ENCODE measurements at regions not wholly inside any gene's neighbourhood (a gene's known extent, or its start where the extent isn't known, plus 50 kb on each side); places are given as distances from the start of the nearest gene placed in this dataset.
"Not testable (repeated sequence)": the region's sequence is repeated elsewhere in the genome, so short reads cannot be mapped to it uniquely, and the experiment has no call there.

DNA sequence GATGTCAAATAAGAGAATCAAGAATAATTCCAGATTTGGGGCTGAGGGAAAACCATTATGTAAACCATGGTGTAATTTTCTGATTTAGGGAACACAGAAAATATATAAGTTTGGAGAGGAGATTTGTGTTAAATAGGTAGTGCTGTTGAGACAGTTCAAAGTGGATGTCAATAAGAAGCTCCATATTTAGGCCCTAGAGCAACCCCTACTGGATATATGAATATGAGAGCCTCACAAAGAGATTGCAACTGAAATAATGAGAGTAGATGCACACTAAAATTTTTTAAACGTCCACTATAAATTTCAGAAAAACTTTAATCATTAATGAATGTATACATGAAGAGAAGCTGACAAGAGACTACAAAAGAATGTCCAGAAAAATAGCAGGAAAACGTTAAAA, 1447.8 kb upstream of the PRMT6 start:
- Histone ChIP-seq H3K4me3 (no peak overlapping the region), H3K27ac (no peak overlapping the region)

DNA sequence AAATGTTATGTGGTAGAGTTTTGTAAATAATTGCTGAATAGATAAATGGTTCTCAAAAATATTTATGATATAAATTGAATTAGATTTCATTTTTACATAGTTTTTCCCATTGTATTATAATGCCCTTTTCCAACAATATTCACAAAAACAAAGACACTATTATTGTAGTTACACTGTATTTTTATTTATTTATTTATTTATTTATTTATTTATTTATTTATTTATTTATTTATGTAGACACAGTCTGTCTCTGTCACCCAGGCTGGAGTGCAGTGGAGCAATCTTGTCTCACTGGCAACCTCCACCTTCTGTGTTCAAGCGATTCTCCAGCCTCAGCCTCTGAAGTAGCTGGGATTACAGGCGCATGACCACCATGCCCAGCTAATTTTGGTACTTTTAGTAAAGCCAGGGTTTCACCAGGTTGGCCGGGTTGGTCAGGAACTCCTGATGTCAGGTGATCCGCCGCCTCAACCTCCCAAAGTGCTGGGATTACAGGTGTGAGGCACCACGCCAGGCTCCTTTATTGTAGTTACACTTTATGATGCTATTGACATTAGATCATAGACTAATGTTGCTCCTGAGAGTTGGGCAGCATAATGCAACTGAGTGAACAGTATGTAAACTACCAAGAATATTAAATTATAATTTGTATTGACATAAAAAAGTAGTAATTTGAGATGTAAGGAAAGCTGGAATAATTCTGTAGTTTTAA, 1430.0 kb upstream of the PRMT6 start:
- Histone ChIP-seq H3K4me3 (no peak overlapping the region), H3K27ac (no peak overlapping the region)

DNA sequence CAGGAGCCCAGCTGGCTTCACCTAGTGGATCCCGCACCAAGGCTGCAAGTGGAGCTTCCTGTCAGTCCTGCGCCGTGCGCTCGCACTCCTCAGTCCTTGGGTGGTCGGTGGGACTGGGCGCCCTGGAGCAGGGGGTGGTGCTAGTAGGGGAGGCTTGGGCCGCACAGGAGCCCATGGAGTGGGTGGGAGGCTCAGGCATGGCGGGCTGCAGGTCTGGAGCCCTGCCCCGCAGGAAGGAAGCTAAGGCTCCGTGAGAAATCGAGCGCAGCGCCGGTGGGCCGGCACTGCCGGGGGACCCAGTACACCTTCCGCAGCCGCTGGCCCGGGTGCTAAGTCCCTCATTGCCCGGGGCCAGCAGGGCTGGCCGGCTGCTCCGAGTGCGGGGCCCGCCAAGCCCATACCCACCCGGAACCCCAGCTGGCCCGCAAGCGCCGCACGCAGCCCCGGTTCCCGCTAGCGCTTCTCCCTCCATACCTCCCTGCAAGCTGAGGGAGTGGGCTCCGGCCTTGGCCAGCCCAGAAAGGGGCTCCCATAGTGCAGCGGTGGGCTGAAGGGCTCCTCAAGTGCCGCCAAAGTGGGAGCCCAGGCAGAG, 1425.2 kb upstream of the PRMT6 start:
- H3K4me3 ChIP-seq, H3K27ac ChIP-seq: not testable (repeated sequence)

DNA sequence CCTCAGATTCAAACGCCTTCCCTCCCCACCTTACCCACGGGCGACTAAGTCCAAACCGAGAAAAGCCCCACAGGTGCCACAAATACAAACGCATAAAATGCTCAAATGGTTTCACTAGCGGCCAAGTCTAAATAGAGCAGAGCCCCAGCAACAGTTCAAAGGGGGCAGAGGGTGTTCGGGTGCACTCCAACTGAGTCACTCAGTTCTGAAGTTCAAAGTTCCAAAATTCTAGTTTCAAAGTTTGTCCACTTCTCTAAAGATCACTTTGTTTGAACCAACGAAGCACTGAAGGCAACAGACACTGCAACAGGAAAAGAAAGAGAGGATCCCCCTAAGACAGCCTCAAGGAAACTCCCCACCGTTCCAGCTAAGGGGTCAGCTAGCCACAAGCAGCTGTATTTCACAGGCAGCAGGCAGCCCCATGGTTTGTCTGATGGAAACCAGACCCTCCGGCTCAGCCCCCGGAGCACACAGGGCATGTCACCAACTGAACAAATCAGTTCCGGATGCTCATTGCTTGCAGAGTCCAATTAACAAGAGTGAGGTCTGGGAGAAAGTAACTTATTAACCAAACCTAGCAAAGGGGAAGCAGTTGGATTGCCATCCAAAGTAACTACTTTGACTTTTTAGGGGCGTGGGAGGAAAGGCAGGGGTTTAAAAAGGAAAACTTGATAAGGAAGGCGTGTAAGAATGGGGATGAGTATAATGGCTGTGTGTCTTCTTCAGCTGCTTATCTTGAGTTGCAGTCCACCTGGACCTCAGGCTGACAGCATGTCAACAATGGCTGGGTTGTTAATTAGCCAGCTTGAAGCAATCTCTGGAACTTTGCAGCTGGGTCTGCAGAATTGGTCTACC, 1423.9 kb upstream of the PRMT6 start:
- H3K27ac ChIP-seq = no peak overlapping the region
- no peak overlapping the region for H3K4me3 ChIP-seq

DNA sequence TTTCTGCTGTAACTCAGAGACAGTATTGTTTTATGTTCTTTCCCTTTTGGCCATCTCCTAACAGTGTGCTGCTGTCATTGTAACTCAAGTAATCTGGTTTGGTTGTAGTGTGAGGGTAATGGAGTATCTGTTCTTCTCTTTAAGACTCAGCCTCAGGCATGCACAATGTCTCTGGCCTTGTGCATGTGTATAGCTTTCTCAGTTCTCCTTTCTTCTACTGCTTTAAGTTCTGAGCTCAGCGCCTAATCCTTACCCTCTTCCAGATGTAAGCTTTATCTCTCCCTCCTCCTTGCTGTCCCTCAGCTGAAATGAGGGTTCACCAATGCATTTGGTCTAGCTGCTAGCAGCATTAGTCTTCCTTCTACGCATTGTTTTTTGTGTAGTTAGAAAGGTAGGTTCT, 1420.4 kb upstream of the PRMT6 start:
- Histone ChIP-seq H3K4me3 (no peak overlapping the region), H3K27ac (no peak overlapping the region)

DNA sequence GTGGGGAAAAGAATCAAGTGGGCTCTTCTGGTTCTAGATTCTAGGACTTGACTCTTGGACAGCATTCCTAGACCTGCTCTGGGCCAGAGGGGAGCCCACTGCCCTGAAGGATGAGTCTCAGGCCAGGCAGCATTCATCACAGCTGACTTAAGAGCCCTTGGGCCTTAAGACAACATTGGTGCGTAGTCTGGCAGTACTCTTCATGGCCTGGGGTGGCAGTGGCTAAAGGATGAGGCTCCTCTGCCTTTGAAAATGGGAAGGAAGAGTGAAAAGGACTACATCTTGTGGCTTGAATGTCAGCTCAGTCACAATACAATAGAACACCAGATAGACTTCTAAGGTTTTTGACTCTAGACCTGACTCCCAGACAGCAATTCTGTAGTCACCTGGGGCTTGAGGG, 1415.1 kb upstream of the PRMT6 start:
- Histone ChIP-seq H3K4me3 (no peak overlapping the region), H3K27ac (no peak overlapping the region)

DNA sequence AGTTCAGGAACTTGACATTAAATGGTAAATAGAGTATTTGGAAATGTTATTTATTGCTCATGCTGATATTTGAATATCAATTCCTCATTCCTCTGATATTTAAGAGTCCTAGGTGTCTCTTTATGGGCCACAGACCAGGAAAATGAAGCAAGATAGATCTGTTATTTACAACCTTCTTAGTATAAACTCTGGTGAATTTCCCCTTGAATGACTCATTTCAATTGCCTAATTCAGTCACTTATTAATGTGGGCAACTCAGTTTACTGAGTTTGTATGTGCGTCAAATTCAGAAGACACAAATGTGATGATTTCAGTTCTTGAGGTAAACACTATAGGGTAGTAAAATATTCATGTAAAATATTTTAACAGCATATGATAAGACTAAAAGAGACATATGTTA, 1404.4 kb upstream of the PRMT6 start:
- H3K4me3 ChIP-seq = no peak overlapping the region
- no peak overlapping the region for H3K27ac ChIP-seq

DNA sequence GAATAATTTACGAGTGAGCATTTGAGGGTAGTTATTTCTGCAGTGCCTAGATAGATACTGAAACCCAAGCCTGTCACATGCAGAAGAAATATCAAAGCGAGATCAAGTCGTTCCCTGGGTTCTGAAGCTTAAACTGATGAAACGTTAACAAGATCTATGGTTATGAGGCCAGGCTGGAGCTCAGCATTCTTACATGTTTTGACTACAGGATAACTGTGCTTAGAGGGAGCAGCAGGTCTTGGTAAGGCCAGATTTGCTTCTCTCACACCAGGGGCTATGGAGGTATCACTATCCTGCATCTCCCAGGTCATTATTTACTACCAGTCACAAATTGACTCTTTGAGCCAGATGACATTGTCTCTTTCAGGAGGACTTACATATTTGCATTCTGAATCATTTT, 1401.4 kb upstream of the PRMT6 start:
- Histone ChIP-seq H3K27ac (no peak overlapping the region), H3K4me3 (no peak overlapping the region)

DNA sequence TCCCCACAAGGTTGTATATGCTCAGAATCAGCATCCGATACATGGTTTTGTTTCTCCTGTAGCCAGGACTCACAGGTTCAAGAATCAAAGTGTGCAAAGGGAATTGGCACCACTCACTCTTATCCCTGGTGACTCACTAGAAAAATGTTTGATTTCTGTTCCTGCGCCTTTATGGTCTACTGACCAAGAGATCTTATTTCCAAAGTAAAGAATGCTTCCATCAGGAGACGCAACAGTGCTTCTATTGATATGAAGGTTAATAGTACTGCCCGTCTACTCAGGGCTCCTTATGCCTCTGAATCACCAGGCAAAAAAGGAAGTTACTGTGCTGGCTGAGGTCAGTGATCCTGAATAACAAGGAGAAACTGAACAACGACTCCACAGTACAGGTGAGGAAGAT, 1392.0 kb upstream of the PRMT6 start:
- Histone ChIP-seq H3K4me3 (no peak overlapping the region), H3K27ac (no peak overlapping the region)

DNA sequence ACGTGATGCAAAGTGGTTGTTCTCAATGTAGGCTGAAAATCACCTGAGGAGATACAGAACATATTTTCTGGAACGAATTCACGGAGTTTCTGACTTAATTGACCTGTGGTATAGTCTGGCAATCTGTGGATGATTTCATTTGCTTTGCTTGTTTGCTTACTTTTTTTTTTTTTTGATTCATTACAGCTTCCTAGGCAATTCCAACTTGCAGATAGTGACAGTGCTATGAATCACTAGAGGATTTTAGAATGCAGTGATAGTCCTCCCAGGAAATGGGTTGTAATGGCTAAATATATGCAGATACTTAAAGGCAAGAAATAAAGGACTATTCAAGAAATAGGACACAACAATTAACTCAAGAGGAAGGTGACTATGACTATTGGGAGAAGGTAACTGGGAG, 1378.1 kb upstream of the PRMT6 start:
- no peak overlapping the region for H3K4me3 ChIP-seq
- H3K27ac ChIP-seq = no peak overlapping the region

DNA sequence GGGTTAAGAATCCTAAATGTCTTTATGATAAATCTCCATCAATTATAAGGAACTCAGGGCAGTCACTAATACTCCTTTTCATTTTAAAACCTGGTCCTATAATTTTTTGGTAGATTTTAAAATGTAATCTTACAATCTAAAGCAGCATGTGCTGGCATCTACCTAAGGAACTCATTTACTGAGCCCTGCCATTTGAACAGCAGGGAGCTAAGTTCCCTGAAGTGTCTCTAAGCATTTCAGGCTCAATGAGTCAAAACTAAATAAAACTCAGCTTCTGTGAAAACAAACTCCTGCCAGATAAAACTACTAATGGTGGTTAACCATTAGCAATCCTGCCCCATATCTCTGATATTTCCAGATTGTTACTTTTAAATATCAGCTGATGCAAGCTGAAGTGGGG, 1371.8 kb upstream of the PRMT6 start:
- Histone ChIP-seq H3K27ac (no peak overlapping the region), H3K4me3 (no peak overlapping the region)

DNA sequence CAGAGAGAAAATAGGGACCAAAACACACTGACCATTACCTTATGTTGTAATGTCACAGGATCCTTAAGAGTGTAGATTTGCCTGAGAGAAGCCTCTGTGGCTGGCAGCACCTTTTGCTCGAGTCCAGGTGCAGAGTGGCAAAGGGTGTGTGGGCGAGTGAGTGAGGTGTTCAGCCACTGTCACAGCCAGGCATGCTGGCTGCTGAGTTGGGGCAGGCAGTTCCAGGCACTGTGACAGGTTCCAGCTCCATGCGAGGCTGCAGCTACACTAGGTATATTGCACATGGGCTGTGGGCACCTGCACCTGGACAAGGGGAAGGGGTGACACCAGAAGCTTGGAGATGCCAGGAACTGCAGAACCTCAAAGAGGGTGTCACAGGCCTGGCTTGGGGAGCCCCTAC, 1370.4 kb upstream of the PRMT6 start:
- H3K27ac ChIP-seq = no peak overlapping the region
- no peak overlapping the region for H3K4me3 ChIP-seq

DNA sequence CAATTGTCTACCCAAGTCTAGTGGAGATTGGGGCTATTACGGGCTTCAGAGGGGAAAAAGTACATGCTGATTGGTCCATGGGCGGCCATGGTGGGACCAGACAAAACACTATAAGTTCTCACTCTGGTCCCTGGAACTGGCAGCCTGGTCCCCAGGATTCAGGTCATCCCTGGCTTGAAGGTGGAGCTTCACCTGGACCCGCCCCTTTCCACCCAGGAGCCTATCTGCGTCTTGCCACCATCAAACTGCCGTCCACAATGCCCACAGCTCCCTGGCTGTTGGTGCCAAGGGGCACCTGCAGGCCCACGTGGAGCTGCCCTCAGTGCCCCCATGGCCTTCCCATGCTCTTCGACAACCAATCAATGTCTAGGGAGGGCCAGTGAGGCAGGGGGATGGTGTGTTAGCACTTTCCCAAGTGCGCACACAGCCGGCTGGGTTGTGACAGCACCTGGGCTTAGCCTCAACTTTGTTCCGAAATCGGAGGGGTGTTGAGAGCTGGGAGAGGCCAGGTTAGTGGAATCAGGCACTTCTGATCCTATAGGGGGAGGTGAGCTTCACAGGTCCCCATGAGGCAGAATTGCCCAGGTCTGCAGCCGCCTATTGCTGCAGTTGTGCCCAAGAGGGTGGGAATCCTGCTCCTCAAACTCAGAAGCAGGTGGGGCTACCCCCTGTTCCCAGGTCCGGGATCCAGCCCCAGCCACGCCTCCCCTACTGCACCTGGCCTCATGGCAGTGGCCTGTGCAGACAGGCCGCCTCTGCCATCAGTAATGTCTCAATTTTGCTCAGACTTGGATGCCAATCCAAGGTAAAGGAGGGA, 1369.4 kb upstream of the PRMT6 start:
- H3K27ac ChIP-seq = no peak overlapping the region

DNA sequence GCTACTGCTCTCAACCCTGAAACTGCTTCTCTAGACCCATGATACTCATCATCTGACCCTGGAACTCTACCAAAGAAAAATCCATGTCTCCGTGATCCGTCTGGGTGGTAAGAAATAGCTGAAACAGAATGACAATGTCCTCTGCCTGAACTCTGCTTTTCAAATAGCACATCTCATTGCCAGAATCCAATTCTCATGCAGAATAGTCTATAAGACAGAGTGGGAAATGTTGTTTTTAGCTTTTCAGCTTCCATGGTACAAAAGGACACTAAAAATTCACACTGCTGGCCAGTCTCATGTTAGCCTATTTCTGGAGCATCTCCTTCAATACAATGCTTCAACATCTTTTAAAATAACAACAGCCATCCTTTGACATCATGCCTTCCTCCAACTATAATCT, 1355.8 kb upstream of the PRMT6 start:
- Histone ChIP-seq H3K4me3 (no peak overlapping the region), H3K27ac (no peak overlapping the region)

More for the DNA sequence above, 1369.4 kb upstream of the PRMT6 start:
- H3K4me3 ChIP-seq = no peak overlapping the region

DNA sequence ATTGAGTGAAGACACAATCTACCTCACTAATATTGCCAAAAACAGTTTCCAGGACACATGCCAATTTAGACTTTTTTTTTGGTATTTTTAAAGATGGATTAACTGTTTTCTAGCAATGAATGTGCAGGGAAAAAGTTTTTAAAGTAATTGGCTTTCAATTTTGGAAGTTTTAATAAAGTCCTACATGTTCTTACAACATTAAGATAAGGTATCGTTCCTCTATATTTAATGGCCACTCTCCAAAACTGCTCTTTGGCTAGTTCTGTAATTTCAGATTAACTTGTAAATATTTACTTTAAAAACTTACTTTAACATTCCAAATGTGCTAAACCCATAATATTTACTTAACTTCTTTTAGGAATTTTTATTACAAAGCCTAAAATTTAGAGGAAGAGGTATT, 1332.2 kb upstream of the PRMT6 start:
- no peak overlapping the region for H3K27ac ChIP-seq
- no peak overlapping the region for H3K4me3 ChIP-seq

DNA sequence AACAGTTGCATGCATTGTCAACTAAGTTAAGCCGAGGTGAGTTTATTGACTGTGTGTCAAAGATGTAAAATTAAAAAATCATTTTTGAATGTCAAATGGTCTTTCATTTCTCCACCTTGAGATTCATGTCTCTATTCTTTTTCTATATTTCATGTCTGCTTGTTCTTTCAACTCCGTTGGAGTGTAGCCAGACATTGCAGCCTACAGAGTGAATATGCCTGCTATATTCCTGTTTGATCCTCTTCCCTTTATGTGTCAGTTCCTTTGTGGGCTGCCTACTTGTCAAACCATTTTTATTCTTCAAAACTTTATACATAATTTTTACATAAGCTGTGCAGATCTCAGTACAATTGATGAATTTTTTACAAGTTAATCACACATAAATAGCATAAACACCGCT, 1325.8 kb upstream of the PRMT6 start:
- no peak overlapping the region for H3K4me3 ChIP-seq

DNA sequence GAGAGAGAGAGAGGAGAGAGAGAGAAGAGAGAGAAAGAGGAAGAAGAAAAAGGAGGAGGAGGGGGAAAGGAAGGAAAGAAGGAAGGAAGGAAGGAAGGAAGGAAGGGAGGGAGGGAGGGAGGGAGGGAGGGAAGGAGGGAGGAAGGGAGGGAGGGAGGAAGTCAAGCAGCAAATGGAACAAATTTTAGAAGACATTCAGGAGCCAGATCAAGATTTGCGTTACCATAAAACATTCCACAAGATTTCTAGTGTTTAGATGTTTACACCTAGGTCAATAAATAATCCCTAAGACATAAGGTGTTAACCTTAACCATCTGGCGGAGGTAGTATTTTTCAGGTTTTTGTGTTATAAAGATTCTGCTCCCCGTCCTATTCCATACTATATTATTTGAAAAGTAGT, 1320.1 kb upstream of the PRMT6 start:
- Histone ChIP-seq H3K4me3 (no peak overlapping the region), H3K27ac (no peak overlapping the region)

More for the DNA sequence above, 1325.8 kb upstream of the PRMT6 start:
- H3K27ac ChIP-seq = no peak overlapping the region

DNA sequence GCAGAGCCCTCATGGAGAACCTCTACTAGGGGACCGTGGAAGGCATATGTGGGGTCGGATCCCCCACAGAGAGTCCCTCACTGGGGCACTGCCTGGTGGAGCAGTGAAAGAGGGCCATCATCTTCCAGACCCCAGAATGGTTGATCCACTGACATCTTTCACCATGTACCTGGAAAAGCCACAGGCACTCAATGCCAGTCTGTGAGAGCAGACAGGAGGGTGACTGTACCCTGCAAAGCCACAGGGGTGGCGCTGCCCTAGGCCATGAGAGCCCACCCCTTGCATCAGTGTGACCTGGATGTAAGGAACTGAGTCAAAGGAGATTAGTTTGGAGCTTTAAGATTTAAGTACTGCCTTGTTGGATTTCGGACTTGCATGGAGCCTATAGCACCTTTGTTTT, 1276.7 kb upstream of the PRMT6 start:
- H3K4me3 ChIP-seq = no peak overlapping the region
- no peak overlapping the region for H3K27ac ChIP-seq

DNA sequence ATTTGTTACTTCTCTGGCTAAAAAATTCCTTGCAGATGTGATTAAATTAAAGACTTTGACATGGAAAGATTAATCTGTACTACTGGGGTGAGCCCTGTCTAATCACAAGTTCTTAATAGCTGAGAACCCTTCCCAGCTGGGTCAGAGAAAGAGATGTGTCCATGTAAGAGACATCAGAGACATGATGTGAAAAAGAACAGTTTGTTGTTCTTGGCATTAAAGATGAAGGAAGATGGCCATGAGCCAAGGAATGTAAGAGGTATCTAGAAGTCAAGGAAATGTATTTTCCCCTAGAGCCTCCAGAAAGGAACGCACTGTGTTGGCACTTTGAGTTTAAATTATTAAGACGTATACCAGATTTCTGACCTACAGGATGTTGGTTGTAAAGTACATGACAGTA, 1271.5 kb upstream of the PRMT6 start:
- H3K4me3 ChIP-seq = no peak overlapping the region
- H3K27ac ChIP-seq = no peak overlapping the region

DNA sequence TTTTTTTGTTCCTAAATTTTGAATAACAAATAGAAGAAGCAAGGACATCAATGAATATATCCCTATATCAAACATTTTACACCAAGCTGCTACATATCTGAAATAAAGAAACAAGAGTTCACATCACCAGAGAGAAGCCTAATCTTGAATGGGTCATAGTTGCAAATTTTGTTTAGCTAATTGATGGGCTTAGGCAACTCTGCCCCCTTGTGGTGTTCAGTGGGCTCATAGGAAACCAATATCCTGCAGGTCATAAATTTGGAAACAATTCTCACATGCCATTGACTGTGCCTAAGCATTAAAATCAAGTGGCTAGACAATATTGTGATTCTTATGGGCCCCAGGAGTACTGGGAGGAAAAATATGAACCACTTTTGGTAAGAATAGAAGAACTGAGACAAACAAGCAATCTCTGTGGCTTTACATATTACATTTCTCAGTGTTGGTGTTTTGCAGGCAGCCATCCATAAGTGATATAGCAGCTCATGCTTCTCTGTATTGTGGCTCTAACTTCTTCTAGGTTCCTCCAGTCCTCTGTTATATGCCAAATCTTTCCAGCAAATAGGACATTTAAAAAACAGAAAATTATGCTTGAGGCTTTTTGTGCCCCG, 1262.8 kb upstream of the PRMT6 start:
- Histone ChIP-seq H3K4me3 (no peak overlapping the region), H3K27ac (no peak overlapping the region)

Data from skin epidermis (tissue), 12 donors.